SK-N-SH treated with all-trans-retinoic acid at 6 μM for 48 hours (cell line): ENCODE measurements at regions not wholly inside any gene's neighbourhood (a gene's known extent, or its start where the extent isn't known, plus 50 kb on each side); places are given as distances from the start of the nearest gene placed in this dataset.

Experiments
- ARNTL ChIP-seq: fragments of 450-650 bp; formaldehyde crosslinking; IDR thresholded peaks from 2 replicates; pipeline ENCODE4 v1.5.0; 2020; ENCODE audit warnings: low read depth, mild to moderate bottlenecking, moderate library complexity, borderline replicate concordance
- CREB5 ChIP-seq: fragments of 250-450 bp; sonication (Bioruptor Pico); IDR thresholded peaks from 2 replicates; pipeline ENCODE4 v1.5.1; 2020; ENCODE audit warnings: low read depth, mild to moderate bottlenecking, moderate library complexity
- ESRRG ChIP-seq: fragments of 250-450 bp; sonication (Bioruptor Pico); IDR thresholded peaks from 2 replicates; pipeline ENCODE4 v1.6.1; 2021; ENCODE audit warnings: mild to moderate bottlenecking
- OSR1 ChIP-seq: fragments of 250-450 bp; sonication (Bioruptor Pico); IDR thresholded peaks from 2 replicates; pipeline ENCODE4 v1.8.0; 2022; ENCODE audit warnings: moderate library complexity, mild to moderate bottlenecking, inconsistent platforms
- PATZ1 ChIP-seq: fragments of 250-450 bp; sonication (Bioruptor Pico); IDR thresholded peaks from 2 replicates; pipeline ENCODE4 v1.8.0; 2020; ENCODE audit warnings: mild to moderate bottlenecking, moderate library complexity, borderline replicate concordance
- PPARA ChIP-seq: fragments of 250-450 bp; sonication (Bioruptor Pico); IDR thresholded peaks from 2 replicates; pipeline ENCODE4 v1.5.0; 2020; ENCODE audit warnings: mild to moderate bottlenecking, borderline replicate concordance
- RARB ChIP-seq: fragments of 250-450 bp; sonication (Bioruptor Pico); IDR thresholded peaks from 2 replicates; pipeline ENCODE4 v1.8.0; 2021; ENCODE audit warnings: mild to moderate bottlenecking, moderate library complexity
- TCF4 ChIP-seq: fragments of 250-450 bp; sonication (Bioruptor Pico); IDR thresholded peaks from 2 replicates; pipeline ENCODE4 v1.8.0; 2021; ENCODE audit warnings: mild to moderate bottlenecking, moderate library complexity, borderline replicate concordance
- TSHZ2 ChIP-seq: fragments of 250-450 bp; sonication (Bioruptor Pico); IDR thresholded peaks from 2 replicates; pipeline ENCODE4 v1.5.0; 2020; ENCODE audit warnings: mild to moderate bottlenecking, moderate library complexity
- ZFP3 ChIP-seq: fragments of 250-450 bp; sonication (Bioruptor Pico); IDR thresholded peaks from 2 replicates; pipeline ENCODE4 v1.5.0; 2020; ENCODE audit warnings: mild to moderate bottlenecking, moderate library complexity
- TF ChIP-seq, protein P1 (sequence below): fragments of 250-450 bp; sonication (Bioruptor Pico); IDR thresholded peaks from 2 replicates; pipeline ENCODE4 v1.8.0; 2021; ENCODE audit warnings: low read depth, mild to moderate bottlenecking, moderate library complexity, borderline replicate concordance

DNA sequence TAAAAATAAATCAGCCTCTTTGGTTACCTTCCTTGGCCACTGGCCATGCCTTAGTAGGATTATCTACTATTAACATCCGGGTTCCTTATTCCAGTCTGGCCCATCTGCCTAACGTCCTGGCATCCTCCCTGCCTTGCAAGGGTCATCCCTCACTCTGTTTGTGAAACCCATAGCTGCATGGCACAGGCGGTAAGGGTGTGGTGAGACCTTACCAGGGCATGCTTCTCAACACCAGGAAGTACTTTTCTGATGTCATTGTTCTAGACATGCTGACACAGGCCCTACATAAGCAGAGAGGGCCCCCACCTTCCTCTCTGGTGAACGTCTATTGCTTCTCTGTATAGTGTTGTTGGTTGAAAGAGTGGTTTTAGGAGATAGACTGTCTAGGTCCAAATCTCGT is 296.8 kb upstream of the SPRED2 start:
- no peak for TF ChIP-seq CREB5 (CRISPR knock-in tag)
- TF ChIP-seq ZFP3, result no peak
- no peak for TF ChIP-seq TCF4 (CRISPR knock-in tag)
- no peak for TF ChIP-seq PPARA (CRISPR knock-in tag)
- no peak for TF ChIP-seq RARB (CRISPR knock-in tag)
- TF ChIP-seq, protein P1, sequence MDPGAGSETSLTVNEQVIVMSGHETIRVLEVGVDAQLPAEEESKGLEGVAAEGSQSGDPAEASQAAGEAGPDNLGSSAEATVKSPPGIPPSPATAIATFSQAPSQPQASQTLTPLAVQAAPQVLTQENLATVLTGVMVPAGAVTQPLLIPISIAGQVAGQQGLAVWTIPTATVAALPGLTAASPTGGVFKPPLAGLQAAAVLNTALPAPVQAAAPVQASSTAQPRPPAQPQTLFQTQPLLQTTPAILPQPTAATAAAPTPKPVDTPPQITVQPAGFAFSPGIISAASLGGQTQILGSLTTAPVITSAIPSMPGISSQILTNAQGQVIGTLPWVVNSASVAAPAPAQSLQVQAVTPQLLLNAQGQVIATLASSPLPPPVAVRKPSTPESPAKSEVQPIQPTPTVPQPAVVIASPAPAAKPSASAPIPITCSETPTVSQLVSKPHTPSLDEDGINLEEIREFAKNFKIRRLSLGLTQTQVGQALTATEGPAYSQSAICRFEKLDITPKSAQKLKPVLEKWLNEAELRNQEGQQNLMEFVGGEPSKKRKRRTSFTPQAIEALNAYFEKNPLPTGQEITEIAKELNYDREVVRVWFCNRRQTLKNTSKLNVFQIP (CRISPR knock-in tag), result no peak
- no peak for TF ChIP-seq ESRRG (CRISPR knock-in tag)
- TF ChIP-seq OSR1 (CRISPR knock-in tag), result no peak
- TF ChIP-seq ARNTL (CRISPR knock-in tag), result no peak
- no peak for TF ChIP-seq PATZ1
- no peak for TF ChIP-seq TSHZ2 (CRISPR knock-in tag)
